Osteoblast (primary cell): ENCODE measurements at regions not wholly inside any gene's neighbourhood (a gene's known extent, or its start where the extent isn't known, plus 50 kb on each side); places are given as distances from the start of the nearest gene placed in this dataset.

Experiments
- DNase-seq: peaks from one replicate; pipeline ENCODE4 v3.0.0; 2011; ENCODE audit warnings: low spot score, mixed read lengths; ENCODE audit not compliant: insufficient read length; ENCODE audit errors: missing footprints
- H2AFZ ChIP-seq: 2 replicates; pipeline ENCODE4 v1.6.0; 2011; ENCODE audit warnings: mild to moderate bottlenecking, low read length
- H3K27ac ChIP-seq: 2 replicates; pipeline ENCODE4 v1.5.1; 2011; ENCODE audit warnings: mild to moderate bottlenecking, low read depth, low read length, moderate library complexity
- H3K27me3 ChIP-seq: 2 replicates; pipeline ENCODE4 v1.6.0; 2012; ENCODE audit warnings: mild to moderate bottlenecking, control low read depth, inconsistent platforms, low read length, moderate library complexity; ENCODE audit not compliant: insufficient read depth
- H3K36me3 ChIP-seq: 2 replicates; pipeline ENCODE4 v1.5.1; 2011; ENCODE audit warnings: mild to moderate bottlenecking, low read length, control low read depth, moderate library complexity; ENCODE audit not compliant: insufficient read depth
- H3K4me1 ChIP-seq: 2 replicates; pipeline ENCODE4 v1.5.1; 2011; ENCODE audit warnings: mild to moderate bottlenecking, low read length, control low read depth, moderate library complexity; ENCODE audit not compliant: insufficient read depth
- H3K4me2 ChIP-seq: 2 replicates; pipeline ENCODE4 v1.6.0; 2011; ENCODE audit warnings: mild to moderate bottlenecking, low read length; ENCODE audit not compliant: insufficient read depth
- H3K4me3 ChIP-seq: fragments of 200-600 bp; sonication (generic); 3 replicates; pipeline ENCODE4 v1.5.1; 2012; ENCODE audit warnings: mild to moderate bottlenecking, low read length, inconsistent platforms; ENCODE audit not compliant: insufficient read depth
- H3K79me2 ChIP-seq: 2 replicates; pipeline ENCODE4 v1.6.0; 2012; ENCODE audit warnings: mild to moderate bottlenecking, low read length, control low read depth, inconsistent platforms; ENCODE audit not compliant: insufficient read depth
- H3K9me3 ChIP-seq: 2 replicates; pipeline ENCODE4 v1.5.1; 2011; ENCODE audit warnings: low read depth, low read length, control low read depth
- H4K20me1 ChIP-seq: 2 replicates; pipeline ENCODE4 v1.6.0; 2012; ENCODE audit warnings: mild to moderate bottlenecking, low read length, control low read depth; ENCODE audit not compliant: insufficient read depth
- CTCF ChIP-seq: IDR thresholded peaks from 2 replicates; pipeline ENCODE4 v1.5.1; 2011; ENCODE audit warnings: mild to moderate bottlenecking, low read depth, low read length, moderate library complexity; ENCODE audit errors: extremely low read depth

- Histone ChIP-seq H3K9me3 (no peaks in the 10 kb centered on the region), H3K4me2 (peak overlapping the region; percentile 33), H3K36me3 (no peaks in the 10 kb centered on the region), H3K27me3 (peaks cover 9% of the 10 kb centered on the region), H3K79me2 (no peaks in the 10 kb centered on the region), H3K4me3 (no peak overlapping the region), H3K27ac (no peak overlapping the region), H4K20me1 (peaks cover 11% of the 10 kb centered on the region), H2AFZ (no peak overlapping the region), H3K4me1 (peaks cover 2% of the 10 kb centered on the region)
- TF ChIP-seq CTCF = no peak
- peak; percentile 68 for DNase-seq
Observed at GRCh38 chr2:241946306-241947003, 76.9 kb downstream of the RTP5 start.

- no peaks in the 10 kb centered on the region for H3K79me2 ChIP-seq
- peaks cover 11% of the 10 kb centered on the region for H4K20me1 ChIP-seq
- H3K27me3 ChIP-seq = peaks cover 9% of the 10 kb centered on the region
- H3K4me3 ChIP-seq = no peak overlapping the region
- peak overlapping the region; percentile 33 for H3K4me2 ChIP-seq
- H3K36me3 ChIP-seq = no peaks in the 10 kb centered on the region
- H3K27ac ChIP-seq = no peak overlapping the region
- H2AFZ ChIP-seq = no peak overlapping the region
- no peaks in the 10 kb centered on the region for H3K9me3 ChIP-seq
- H3K4me1 ChIP-seq = peaks cover 2% of the 10 kb centered on the region
- peak; percentile 54 for DNase-seq
- TF ChIP-seq CTCF = no peak
Observed at GRCh38 chr2:241947004-241947350, 77.4 kb downstream of the RTP5 start.

GRCh38 chr2:241947401-241947800 lies 77.9 kb downstream of the RTP5 start:
- Histone ChIP-seq H3K4me1 (peaks cover 2% of the 10 kb centered on the region), H3K79me2 (no peaks in the 10 kb centered on the region), H3K36me3 (no peaks in the 10 kb centered on the region), H3K27me3 (peaks cover 9% of the 10 kb centered on the region), H2AFZ (no peak overlapping the region), H4K20me1 (peaks cover 11% of the 10 kb centered on the region), H3K27ac (no peak overlapping the region), H3K4me2 (no peak overlapping the region), H3K4me3 (no peak overlapping the region), H3K9me3 (no peaks in the 10 kb centered on the region)
- no peak for DNase-seq
- no peak for TF ChIP-seq CTCF

GRCh38 chr2:241947876-241948275 lies 78.3 kb downstream of the RTP5 start:
- H2AFZ ChIP-seq = no peak overlapping the region
- H3K9me3 ChIP-seq = no peaks in the 10 kb centered on the region
- H3K27ac ChIP-seq = no peak overlapping the region

More at GRCh38 chr2:241947876-241948275, 78.3 kb downstream of the RTP5 start:
- Histone ChIP-seq H3K27me3 (peaks cover 8% of the 10 kb centered on the region), H3K36me3 (no peaks in the 10 kb centered on the region), H3K79me2 (no peaks in the 10 kb centered on the region), H3K4me1 (peaks cover 2% of the 10 kb centered on the region), H3K4me3 (no peak overlapping the region), H4K20me1 (peaks cover 11% of the 10 kb centered on the region), H3K4me2 (no peak overlapping the region)
- TF ChIP-seq CTCF = no peak
- peak; percentile 48 for DNase-seq
